ENCODE measurements at regions not wholly inside any gene's neighbourhood (a gene's known extent, or its start where the extent isn't known, plus 50 kb on each side); places are given as distances from the start of the nearest gene placed in this dataset.

GRCh38 chr4:149248191-149248764, 567.4 kb downstream of the IQCM start:
- no peaks in the 10 kb centered on the region for H3K9me3 ChIP-seq
- CTCF ChIA-PET = no interaction called here
- no peaks in the 10 kb centered on the region for H4K20me1 ChIP-seq (ENCODE audit: insufficient read depth)
- no peak overlapping the region for H3K27ac ChIP-seq (ENCODE audit: low read depth in 2 of 2, low read length in 1 of 2)
- TF ChIP-seq TEAD4 (IDR thresholded peaks at IDR 0.05; ENCODE audit: borderline replicate concordance, insufficient read depth) (no peak), MEF2A (IDR thresholded peaks at IDR 0.05; ENCODE audit: borderline replicate concordance, low read depth) (no peak), RFX5 (IDR thresholded peaks at IDR 0.05; ENCODE audit: low read length) (no peak), CHD2 (IDR thresholded peaks at IDR 0.05; ENCODE audit: low read length, partially characterized antibody) (no peak), TCF12 (IDR thresholded peaks at IDR 0.05) (no peak), GABPA (IDR thresholded peaks at IDR 0.05; ENCODE audit: low read depth) (no peak), REST (IDR thresholded peaks at IDR 0.05; ENCODE audit: low read depth, low read length) (no peak), TAF1 (IDR thresholded peaks at IDR 0.05; ENCODE audit: borderline replicate concordance, low read depth, low read length) (no peak), MAX (IDR thresholded peaks at IDR 0.05; ENCODE audit: low read depth) (no peak), JUND (IDR thresholded peaks at IDR 0.05) (no peak), MXI1 (IDR thresholded peaks at IDR 0.05; ENCODE audit: low read depth, low read length) (no peak), YY1 (IDR thresholded peaks at IDR 0.05; ENCODE audit: low read depth) (no peak)
- TF ChIP-seq, protein P1, sequence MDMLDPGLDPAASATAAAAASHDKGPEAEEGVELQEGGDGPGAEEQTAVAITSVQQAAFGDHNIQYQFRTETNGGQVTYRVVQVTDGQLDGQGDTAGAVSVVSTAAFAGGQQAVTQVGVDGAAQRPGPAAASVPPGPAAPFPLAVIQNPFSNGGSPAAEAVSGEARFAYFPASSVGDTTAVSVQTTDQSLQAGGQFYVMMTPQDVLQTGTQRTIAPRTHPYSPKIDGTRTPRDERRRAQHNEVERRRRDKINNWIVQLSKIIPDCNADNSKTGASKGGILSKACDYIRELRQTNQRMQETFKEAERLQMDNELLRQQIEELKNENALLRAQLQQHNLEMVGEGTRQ (IDR thresholded peaks at IDR 0.05; ENCODE audit: borderline replicate concordance, low read depth, low read length) = no peak
- TF ChIP-seq, protein P2, sequence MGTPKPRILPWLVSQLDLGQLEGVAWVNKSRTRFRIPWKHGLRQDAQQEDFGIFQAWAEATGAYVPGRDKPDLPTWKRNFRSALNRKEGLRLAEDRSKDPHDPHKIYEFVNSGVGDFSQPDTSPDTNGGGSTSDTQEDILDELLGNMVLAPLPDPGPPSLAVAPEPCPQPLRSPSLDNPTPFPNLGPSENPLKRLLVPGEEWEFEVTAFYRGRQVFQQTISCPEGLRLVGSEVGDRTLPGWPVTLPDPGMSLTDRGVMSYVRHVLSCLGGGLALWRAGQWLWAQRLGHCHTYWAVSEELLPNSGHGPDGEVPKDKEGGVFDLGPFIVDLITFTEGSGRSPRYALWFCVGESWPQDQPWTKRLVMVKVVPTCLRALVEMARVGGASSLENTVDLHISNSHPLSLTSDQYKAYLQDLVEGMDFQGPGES (IDR thresholded peaks at IDR 0.05; ENCODE audit: low read depth, low read length) = no peak
- TF ChIP-seq, protein P3, sequence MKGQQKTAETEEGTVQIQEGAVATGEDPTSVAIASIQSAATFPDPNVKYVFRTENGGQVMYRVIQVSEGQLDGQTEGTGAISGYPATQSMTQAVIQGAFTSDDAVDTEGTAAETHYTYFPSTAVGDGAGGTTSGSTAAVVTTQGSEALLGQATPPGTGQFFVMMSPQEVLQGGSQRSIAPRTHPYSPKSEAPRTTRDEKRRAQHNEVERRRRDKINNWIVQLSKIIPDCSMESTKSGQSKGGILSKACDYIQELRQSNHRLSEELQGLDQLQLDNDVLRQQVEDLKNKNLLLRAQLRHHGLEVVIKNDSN (IDR thresholded peaks at IDR 0.05; ENCODE audit: borderline replicate concordance, low read depth) = no peak
- H2AFZ ChIP-seq (ENCODE audit: low read depth) = no peak overlapping the region
- H3K4me2 ChIP-seq = no peak overlapping the region
- H3K9ac ChIP-seq = no peak overlapping the region
- H3K4me1 ChIP-seq (ENCODE audit: control insufficient read depth in 1 of 2, insufficient read depth in 2 of 2, low read depth in 1 of 2, low read length in 1 of 2) = no peaks in the 10 kb centered on the region
- H3K27me3 ChIP-seq (ENCODE audit: insufficient read depth) = no peaks in the 10 kb centered on the region; the same call in 1 of the 2 replicates
- no peaks in the 10 kb centered on the region for H3K9me2 ChIP-seq
- WGBS (ENCODE audit: low lambda C conversion rate) = 0% methylated on average over 1 of the region's 1 CpG
- no peaks in the 10 kb centered on the region for H3K79me2 ChIP-seq (ENCODE audit: insufficient read depth)
- POLR2A ChIA-PET = no interaction called here
- H3K4me3 ChIP-seq (ENCODE audit: low read depth in 2 of 2, low read length in 1 of 2) = no peak overlapping the region
- H3K36me3 ChIP-seq (replicated peaks in 1 of 2; ENCODE audit: control insufficient read depth in 1 of 2, insufficient read depth in 2 of 2, low read length in 1 of 2) = no peaks in the 10 kb centered on the region
- no peaks in the 10 kb centered on the region for H3F3A ChIP-seq (replicated peaks; ENCODE audit: insufficient read depth)
- DNase-seq = no peak

All from SK-N-SH (cell line).